ENCODE measurements at regions not wholly inside any gene's neighbourhood (a gene's known extent, or its start where the extent isn't known, plus 50 kb on each side); places are given as distances from the start of the nearest gene placed in this dataset.

- DNase-seq (ENCODE audit: missing footprints) (no peak), ATAC-seq (peak; percentile 90)
- intact Hi-C loops (cut with DNase I), result loop anchor here (5.0 kb wide), 1 partner anchor 243 kb away; no protein-coding TSS in a partner anchor
Observed at GRCh38 chr5:87899208-87899661, 369.4 kb downstream of the TMEM161B start.

GRCh38 chr5:87898574-87898973 is 370.1 kb downstream of the TMEM161B start:
- intact Hi-C loops (cut with DNase I), result loop anchor here (5.0 kb wide), 1 partner anchor 244 kb away; no protein-coding TSS in a partner anchor
- ATAC-seq, result no peak
- no peak for DNase-seq (ENCODE audit: missing footprints)

DNA sequence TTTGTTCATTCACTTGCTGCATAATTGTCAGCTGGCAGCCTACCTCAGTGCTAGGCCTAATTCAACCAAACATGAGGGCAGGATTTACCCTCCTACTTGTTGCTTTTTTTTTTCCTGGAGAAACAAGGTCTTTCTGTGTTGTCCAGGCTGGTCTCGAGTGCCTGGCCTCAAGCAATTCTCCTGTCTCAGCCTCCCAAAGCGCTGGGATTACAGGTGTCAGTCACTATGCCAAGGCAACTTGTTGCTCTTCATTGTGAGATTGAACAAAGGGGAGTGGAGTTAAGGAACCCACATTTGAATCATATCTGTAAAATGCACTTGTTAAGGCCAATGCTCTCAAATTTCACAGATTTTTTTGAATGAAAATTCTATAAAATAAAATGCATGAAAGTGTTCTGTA is 380.5 kb downstream of the TMEM161B start:
- intact Hi-C loops (cut with DNase I), result no loop called here
- ATAC-seq, result no peak

GRCh38 chr5:87887247-87887646 is 381.4 kb downstream of the TMEM161B start:
- ATAC-seq (no peak), DNase-seq (ENCODE audit: missing footprints) (no peak)
- intact Hi-C loops (cut with DNase I), result no loop called here

More for the DNA sequence above, 380.5 kb downstream of the TMEM161B start:
- DNase-seq (ENCODE audit: missing footprints), result no peak

DNA sequence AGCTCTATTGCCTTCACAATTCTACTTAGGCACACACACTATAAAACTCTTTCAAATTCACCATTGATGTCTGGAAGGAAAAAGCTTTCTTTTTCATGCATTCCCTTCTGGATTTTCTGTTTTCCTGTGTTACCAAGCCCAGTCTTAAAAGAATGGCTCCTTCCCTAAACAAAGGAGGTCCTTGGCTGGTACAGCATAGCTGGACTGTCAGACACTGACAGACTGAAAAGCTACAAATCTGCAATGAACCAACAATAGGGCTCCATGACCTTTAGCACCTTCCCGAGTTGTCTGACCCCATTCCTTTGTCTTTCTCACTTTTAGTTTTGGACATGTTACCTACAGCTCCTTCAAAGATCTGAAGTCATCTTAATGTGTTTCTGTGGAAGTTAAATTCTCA is 382.5 kb downstream of the TMEM161B start:
- no peak for DNase-seq (ENCODE audit: missing footprints)
- intact Hi-C loops (cut with DNase I), result no loop called here
- ATAC-seq, result no peak

DNA sequence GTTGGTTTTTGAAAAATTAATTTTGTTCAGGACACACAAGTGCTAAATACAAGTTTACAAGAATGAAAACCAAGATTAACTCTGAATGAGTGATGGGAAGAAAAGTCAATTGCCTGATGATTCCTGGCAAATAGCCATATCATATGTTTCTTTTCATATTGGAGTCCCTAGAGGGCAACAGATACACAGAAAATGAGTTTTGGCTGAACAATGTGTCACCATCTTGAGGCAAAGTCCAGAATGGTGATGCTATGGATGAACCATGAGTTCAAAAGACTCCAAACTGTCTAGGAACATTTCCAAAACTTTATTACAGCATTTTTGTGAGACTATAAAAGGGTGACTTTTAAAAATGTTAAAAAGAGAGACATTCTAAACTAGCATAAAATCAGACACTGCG is 382.9 kb downstream of the TMEM161B start:
- no peak for ATAC-seq
- no peak for DNase-seq (ENCODE audit: missing footprints)
- intact Hi-C loops (cut with DNase I), result no loop called here

DNA sequence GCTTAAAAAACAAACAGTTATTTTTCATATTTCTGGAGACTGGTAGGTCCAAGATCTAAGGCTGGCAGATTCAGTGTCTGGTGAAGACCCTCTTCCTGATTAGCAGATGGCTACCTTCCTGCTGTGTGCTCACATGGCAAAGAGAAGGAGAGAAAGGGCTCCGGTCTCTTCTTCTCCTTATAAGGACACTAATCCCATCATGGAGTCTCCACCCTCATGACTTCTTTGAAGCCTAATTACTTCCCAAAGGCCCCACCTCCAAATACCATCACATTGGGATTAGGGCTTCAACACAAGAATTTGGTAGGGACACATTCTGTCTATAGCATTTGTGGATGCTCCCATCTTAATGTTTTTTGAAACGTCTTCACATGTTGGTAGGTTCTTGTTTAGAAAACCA is 391.1 kb downstream of the TMEM161B start:
- ATAC-seq, result no peak
- intact Hi-C loops (cut with DNase I), result no loop called here
- DNase-seq (ENCODE audit: missing footprints), result no peak

DNA sequence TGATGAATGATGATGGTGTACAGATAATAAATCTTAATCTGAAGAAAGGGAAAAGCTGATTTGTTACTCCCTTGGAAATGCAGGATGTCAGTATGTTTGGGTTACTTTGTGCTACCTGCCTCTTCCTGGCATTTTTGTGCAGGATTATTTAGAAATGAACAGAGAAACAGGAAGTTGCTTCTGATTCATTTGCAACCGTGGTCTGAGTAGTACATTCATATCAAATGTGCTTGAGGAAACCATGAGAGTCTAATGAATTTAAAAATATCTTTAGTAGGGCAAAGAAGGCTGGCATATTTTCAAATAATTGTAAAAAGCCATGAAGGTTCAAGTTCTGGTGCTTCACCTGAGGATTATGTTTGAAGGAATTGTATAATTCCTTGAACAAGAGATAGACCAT is 391.6 kb downstream of the TMEM161B start:
- DNase-seq (ENCODE audit: missing footprints) (no peak), ATAC-seq (no peak)

GRCh38 chr5:87876616-87877015 is 392.0 kb downstream of the TMEM161B start:
- intact Hi-C loops (cut with DNase I), result no loop called here
- ATAC-seq, result no peak
- DNase-seq (ENCODE audit: missing footprints), result no peak

More for the DNA sequence above, 391.6 kb downstream of the TMEM161B start:
- intact Hi-C loops (cut with DNase I), result no loop called here

DNA sequence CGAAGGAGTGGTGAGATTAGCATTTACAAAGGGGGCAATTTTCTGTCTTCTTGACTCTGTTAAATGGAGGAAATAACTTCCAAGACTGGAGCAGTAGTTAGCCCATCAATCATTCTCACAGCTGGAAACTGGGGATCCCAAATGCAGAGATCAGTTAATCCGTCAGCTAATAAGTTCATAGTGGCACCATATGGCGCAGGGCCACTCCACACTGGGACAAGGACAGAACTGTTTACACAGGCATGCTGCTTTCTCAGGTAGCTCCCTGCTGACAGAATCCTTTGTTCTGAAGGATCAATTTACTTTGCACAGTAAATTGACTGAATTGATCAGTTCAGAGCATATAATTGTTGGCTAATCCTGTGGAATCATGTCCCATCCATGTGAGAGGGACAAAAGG is 395.7 kb downstream of the TMEM161B start:
- no peak for DNase-seq (ENCODE audit: missing footprints)
- intact Hi-C loops (cut with DNase I), result no loop called here
- ATAC-seq, result no peak

- ATAC-seq (no peak), DNase-seq (ENCODE audit: missing footprints) (no peak)
- intact Hi-C loops (cut with DNase I), result no loop called here
Observed at GRCh38 chr5:87868792-87869191, 399.9 kb downstream of the TMEM161B start.

GRCh38 chr5:87867281-87867680 is 401.4 kb downstream of the TMEM161B start:
- intact Hi-C loops (cut with DNase I), result no loop called here
- DNase-seq (ENCODE audit: missing footprints) (no peak), ATAC-seq (no peak)

DNA sequence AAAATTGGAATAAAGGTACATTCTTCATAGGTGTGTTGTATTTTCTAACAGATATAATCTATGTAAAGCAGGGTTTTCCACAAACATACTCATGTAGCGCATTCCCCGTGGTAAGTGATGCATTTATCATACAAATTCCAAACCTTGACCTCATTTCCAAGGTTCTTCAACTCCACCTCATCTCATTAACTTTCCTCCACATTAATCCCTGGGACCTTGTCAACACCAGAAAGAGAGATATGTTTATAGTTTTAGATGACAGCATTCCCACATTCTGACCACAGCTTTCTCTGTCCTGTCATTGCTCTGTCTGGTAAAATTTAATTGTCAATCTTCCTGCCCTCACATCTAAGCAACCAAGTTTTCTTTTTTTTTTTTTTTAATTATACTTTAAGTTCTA is 415.1 kb downstream of the TMEM161B start:
- ATAC-seq (no peak), DNase-seq (ENCODE audit: missing footprints) (no peak)
- intact Hi-C loops (cut with DNase I), result no loop called here

DNA sequence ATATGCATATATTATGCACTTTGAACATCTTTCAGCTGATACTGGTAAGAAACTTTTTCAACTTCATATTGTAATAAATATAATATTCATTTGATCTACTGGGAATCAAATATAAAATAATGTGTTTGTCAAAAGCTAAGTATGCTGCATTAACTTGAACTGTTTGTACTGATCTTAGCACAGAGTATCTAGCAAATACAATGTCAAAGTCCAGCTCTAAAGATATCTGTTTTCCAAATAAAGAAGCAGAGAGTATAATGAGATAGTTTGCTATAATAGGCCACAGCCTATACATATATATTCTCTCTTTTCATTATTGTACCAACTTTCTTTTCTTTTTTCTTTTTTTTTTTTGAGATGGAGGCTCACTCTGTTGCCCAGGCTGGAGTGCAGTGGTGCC is 417.0 kb downstream of the TMEM161B start:
- ATAC-seq, result no peak
- no peak for DNase-seq (ENCODE audit: missing footprints)
- intact Hi-C loops (cut with DNase I), result no loop called here

DNA sequence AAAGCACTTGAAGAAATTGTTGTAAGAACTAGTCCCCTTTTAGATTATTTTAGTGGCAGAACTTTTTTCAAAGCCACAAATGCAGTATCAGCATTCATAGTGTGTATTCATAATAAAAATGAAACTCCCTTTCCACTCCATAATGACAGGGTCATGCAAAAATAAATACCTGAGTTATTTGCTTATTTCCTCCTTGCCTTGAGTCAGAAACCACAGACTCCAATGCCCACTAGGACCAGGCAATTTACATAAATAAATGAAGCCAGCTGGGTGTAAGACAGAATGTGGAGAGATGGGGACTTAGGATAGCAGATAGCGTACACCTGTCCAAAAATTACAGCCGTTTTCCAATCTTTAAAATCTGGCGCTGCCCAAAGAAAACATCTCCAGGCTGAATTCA is 417.8 kb downstream of the TMEM161B start:
- no peak for ATAC-seq
- intact Hi-C loops (cut with DNase I), result no loop called here
- no peak for DNase-seq (ENCODE audit: missing footprints)

DNA sequence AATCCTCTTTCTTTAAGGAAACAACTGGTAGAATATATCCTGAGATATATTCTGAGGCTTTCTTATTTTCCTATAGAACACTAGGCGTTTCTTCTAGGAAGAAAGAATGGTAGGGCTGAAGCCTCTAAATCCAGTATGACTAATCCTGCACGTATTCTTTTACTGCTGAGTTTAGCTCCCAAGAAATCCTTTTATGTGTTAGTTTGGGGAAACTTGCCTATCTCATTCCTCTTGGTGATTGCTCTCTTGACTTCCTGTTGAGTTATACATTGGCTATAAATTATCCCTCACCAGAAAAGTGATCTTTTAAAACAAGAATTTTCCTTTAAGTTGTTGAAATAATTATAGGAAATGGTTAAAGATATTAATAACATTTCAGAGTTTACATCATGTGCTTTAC is 422.9 kb downstream of the TMEM161B start:
- intact Hi-C loops (cut with DNase I), result no loop called here
- DNase-seq (ENCODE audit: missing footprints) (no peak), ATAC-seq (no peak)

DNA sequence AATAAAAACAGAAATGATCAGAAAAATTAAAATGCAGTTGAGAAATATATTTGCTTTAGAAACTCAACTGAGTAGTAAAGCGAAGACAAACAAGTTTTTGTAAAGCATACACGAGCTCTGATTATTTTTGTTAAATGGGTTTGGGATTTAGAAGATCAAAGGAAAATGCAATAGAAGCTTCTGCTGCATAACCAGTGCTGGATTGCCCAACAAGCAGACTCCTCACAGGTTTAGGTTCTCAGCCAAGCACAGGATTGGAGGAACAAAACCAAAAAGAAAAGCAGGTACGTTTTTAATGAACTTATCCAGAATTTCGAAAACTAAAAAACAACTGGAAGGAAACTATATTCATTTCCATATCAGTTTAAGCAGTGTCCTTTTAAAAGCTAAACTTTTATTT is 423.8 kb downstream of the TMEM161B start:
- DNase-seq (ENCODE audit: missing footprints), result no peak
- intact Hi-C loops (cut with DNase I), result no loop called here
- ATAC-seq, result no peak

DNA sequence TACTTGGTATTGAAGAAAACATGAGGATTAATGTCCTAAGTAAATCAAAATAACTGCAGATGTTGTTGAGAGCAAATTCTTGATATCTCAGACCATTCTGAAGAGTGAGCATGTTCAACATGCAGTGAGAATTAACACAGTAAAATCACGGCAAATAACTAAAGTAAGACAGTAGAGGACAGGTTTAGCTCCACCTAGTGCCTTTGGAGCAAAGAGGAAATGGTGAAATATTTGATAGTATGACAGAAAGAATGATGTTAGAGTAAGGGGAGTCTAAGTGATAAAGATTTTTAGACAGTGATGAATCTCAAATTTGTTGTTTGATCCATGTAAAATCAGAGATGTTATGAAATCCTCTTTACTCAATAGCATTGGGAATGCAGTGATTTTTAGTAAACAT is 424.2 kb downstream of the TMEM161B start:
- ATAC-seq, result no peak
- no peak for DNase-seq (ENCODE audit: missing footprints)
- intact Hi-C loops (cut with DNase I), result no loop called here

- ATAC-seq (no peak), DNase-seq (ENCODE audit: missing footprints) (no peak)
- intact Hi-C loops (cut with DNase I), result no loop called here
Observed at GRCh38 chr5:87836696-87837095, 424.0 kb upstream of the CCNH start.

DNA sequence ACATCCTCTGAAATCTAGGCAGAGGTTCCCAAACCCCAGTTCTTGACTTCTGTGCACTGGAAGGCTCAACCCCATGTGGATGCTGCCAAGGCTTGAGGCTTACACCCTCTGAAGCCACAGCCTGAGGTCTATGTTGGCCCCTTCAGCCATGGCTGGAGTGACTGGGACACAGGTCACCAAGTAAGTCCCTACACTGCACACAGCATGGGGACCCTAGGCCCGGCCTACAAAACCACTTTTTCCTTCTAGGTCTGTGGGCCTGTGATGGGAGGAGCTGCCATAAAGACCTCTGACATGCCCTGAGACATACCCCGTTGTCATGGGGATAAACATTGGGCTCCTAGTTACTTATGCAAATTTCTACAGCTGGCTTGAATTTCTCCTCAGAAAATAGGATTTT is 418.8 kb upstream of the CCNH start:
- DNase-seq (ENCODE audit: missing footprints) (no peak), ATAC-seq (no peak)
- intact Hi-C loops (cut with DNase I), result no loop called here

DNA sequence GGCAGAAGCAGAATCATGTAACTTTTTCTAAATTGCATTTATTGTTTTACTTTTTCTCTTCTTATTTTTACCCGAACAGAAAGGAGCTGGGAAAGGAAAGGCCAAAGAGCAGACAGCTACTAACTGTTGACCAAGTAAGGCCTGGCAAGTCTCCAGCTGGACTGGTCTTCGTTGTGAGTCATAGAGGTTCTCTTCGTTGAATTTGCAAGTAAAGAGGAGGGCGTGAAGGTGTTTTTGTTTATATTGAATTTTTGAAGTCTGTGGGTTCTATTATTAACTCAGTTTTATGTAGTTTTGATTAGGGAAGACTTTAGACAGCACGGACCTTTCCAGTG is 416.5 kb upstream of the CCNH start:
- ATAC-seq (no peak), DNase-seq (ENCODE audit: missing footprints) (no peak)
- intact Hi-C loops (cut with DNase I), result no loop called here

Data from Right ventricle myocardium inferior (tissue), 1 donor.